GM12878 (cell line): ENCODE measurements at regions not wholly inside any gene's neighbourhood (a gene's known extent, or its start where the extent isn't known, plus 50 kb on each side); places are given as distances from the start of the nearest gene placed in this dataset.

ENCODE experiments used
- CTCF ChIP-seq, 3 experiments: IDR thresholded peaks in 2 of 3; conservative IDR thresholded peaks in 1 of 3; 2 replicates each; pipeline ENCODE4 v1.5.1; 2011; ENCODE audit warnings: low read depth in 3 of 3, low read length in 3 of 3, mild to moderate bottlenecking in 3 of 3, control low read depth in 2 of 3, moderate library complexity in 2 of 3, inconsistent platforms in 1 of 3, mixed read lengths in 1 of 3; ENCODE audit not compliant: control insufficient read depth in 2 of 3, insufficient read depth in 1 of 3; ENCODE audit errors: extremely low read depth in 1 of 3
- FOS ChIP-seq: IDR thresholded peaks from 3 replicates; pipeline ENCODE4 v1.6.1; 2011; ENCODE audit warnings: borderline replicate concordance; ENCODE audit not compliant: insufficient read length; ENCODE audit errors: extremely low read depth
- ZNF207 ChIP-seq: fragments of 450-650 bp; IDR thresholded peaks from 2 replicates; pipeline ENCODE4 v1.6.1; 2014; ENCODE audit warnings: antibody characterized with exemption, mild to moderate bottlenecking, borderline replicate concordance

DNA sequence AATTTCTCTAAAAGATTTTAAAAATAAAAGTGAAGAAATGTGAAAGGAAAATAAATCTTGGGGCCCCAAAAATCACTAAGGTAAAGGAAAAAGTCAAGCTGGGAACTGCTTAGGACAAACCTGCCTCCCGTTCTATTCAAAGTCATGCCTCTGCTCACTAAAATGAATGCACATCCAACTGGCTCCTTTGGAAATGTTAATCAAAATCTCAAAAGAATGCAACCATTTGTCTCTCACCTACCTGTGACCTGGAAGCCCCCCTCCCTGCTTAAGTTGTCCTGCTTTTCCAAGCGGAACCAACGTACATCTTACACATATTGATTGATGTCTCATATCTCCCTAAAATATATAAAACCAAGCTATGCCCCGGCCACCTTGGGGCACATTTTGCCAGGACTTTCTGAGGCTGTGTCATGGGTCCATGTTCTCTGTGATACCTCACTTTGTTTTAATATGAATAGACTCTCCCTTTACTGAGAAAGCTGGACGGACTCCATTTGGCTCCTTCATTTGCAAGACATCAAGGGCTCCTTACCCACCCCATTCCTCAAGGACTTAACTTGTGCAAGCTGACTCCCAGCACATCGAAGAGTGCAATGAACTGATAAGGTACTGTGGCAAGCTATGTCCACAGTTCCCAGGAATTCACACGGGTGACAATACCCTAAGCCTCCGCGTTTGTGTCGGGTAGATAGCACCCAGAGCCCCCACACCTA, 164.3 kb downstream of the SMC2 start:
- TF ChIP-seq FOS (no peak), CTCF (IDR thresholded peaks at IDR 0.05 in 2 of 3, conservative IDR thresholded peaks at IDR 0.05 in 1 of 3; ENCODE audit: control insufficient read depth in 2 of 3, extremely low read depth in 1 of 3, insufficient read depth in 1 of 3, low read depth in 3 of 3, low read length in 3 of 3) (no peak), ZNF207 (no peak)
